ENCODE measurements at regions not wholly inside any gene's neighbourhood (a gene's known extent, or its start where the extent isn't known, plus 50 kb on each side); places are given as distances from the start of the nearest gene placed in this dataset.

DNA sequence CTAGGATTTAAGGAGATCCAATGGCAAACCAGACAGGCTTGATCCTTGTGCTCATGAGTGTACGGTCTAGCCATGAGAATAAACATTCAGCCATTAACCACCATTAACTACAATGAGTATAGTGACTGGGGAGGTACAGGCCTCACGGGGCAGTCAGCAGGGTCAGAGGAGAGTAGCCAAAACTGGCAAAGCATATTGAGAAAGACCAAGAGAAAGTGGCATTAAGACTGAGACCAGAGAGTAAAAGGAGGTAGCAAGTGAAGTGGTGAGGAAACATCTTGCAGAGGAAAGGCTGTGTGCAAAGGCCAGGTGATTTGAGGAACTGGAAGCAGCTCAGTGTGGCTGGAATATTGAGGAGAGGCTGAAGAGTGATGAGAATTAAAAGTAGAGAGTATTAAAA lies 407.2 kb upstream of the LMCD1 start:
- H3K4me3 ChIP-seq = no peak overlapping the region
- intact Hi-C loops (cut with DNase I; ENCODE audit: low total_unique reads) = no loop called here

DNA sequence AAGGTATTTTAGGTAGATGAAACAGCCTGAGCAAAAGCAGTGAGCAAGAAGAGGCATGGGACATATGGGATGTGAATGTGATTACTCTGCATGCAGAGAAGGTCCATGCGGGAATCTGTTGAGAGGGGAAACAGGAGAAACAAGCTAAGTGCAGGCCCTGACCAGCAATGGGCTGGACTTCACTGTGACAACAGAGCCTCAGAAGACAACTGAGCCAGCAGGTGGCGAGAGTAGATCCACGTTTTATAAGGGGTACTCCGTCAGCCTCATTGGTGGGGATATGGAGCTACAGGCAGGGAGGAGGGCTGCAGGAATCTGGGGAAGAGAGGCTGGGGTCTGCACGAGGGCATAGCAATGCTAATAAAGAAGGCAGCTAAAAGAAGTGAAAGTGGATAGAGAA lies 405.9 kb upstream of the LMCD1 start:
- no peak overlapping the region for H3K27ac ChIP-seq
- no peaks in the 10 kb centered on the region for H3K36me3 ChIP-seq
- H3K4me1 ChIP-seq = no peaks in the 10 kb centered on the region
- TF ChIP-seq EP300 (IDR thresholded peaks at IDR 0.05; ENCODE audit: low read depth) = no peak
- TF ChIP-seq, protein P1, sequence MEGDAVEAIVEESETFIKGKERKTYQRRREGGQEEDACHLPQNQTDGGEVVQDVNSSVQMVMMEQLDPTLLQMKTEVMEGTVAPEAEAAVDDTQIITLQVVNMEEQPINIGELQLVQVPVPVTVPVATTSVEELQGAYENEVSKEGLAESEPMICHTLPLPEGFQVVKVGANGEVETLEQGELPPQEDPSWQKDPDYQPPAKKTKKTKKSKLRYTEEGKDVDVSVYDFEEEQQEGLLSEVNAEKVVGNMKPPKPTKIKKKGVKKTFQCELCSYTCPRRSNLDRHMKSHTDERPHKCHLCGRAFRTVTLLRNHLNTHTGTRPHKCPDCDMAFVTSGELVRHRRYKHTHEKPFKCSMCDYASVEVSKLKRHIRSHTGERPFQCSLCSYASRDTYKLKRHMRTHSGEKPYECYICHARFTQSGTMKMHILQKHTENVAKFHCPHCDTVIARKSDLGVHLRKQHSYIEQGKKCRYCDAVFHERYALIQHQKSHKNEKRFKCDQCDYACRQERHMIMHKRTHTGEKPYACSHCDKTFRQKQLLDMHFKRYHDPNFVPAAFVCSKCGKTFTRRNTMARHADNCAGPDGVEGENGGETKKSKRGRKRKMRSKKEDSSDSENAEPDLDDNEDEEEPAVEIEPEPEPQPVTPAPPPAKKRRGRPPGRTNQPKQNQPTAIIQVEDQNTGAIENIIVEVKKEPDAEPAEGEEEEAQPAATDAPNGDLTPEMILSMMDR (IDR thresholded peaks at IDR 0.05) = no peak
- no peak for TF ChIP-seq POLR2A (IDR thresholded peaks at IDR 0.05)
- TF ChIP-seq POLR2AphosphoS5 (IDR thresholded peaks at IDR 0.05) = no peak
- no peak overlapping the region for H3K4me3 ChIP-seq
- intact Hi-C loops (cut with DNase I; ENCODE audit: low total_unique reads) = no loop called here
- WGBS, 2 donors (ENCODE audit: low coverage in 1 of 2) = 52 to 61% methylated on average over 3 to 5 of the region's 5 CpGs
- in situ Hi-C loops (cut with MboI; ENCODE audit: low pct_ligation_motif_present in 1 of 4, low pct_unique_long_range_greater_than_20kb in 1 of 4, low sequenced_read_pairs in 3 of 4) = no loop called here
- H3K27me3 ChIP-seq = no peaks in the 10 kb centered on the region
- H3K9me3 ChIP-seq = no peaks in the 10 kb centered on the region
- no peak for DNase-seq

More for the DNA sequence above, 407.2 kb upstream of the LMCD1 start:
- in situ Hi-C loops (cut with MboI; ENCODE audit: low pct_ligation_motif_present in 1 of 4, low pct_unique_long_range_greater_than_20kb in 1 of 4, low sequenced_read_pairs in 3 of 4) = no loop called here
- no peaks in the 10 kb centered on the region for H3K27me3 ChIP-seq
- no peaks in the 10 kb centered on the region for H3K4me1 ChIP-seq
- TF ChIP-seq POLR2AphosphoS5 (IDR thresholded peaks at IDR 0.05) (no peak), EP300 (IDR thresholded peaks at IDR 0.05; ENCODE audit: low read depth) (no peak), POLR2A (IDR thresholded peaks at IDR 0.05) (no peak)
- TF ChIP-seq, protein P1 (IDR thresholded peaks at IDR 0.05) = no peak
- no peak overlapping the region for H3K27ac ChIP-seq
- WGBS, 2 donors (ENCODE audit: low coverage in 1 of 2) = 74 to 78% methylated on average over 2 of the region's 2 CpGs
- no peaks in the 10 kb centered on the region for H3K9me3 ChIP-seq
- H3K36me3 ChIP-seq = no peaks in the 10 kb centered on the region
- DNase-seq = no peak

DNA sequence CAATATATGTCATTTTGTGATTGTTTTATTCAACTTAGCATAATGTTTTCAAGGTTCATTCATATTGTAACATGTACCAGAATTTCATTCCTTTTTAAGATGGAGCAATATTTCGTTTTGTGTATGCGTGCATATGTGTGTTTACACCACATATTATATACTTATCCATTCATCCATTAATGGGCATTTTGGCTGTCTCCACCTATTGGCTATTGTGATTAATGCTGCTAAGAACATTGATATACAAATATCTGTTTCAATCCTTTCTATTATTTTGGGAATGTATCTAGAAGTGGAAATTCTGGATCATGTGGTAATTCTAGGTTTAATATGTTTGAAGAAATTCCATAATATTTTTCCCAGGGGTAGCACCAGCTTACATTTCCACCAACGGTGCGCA lies 403.9 kb upstream of the LMCD1 start:
- H3K27me3 ChIP-seq = no peaks in the 10 kb centered on the region
- H3K4me3 ChIP-seq = no peak overlapping the region
- DNase-seq = no peak
- no peaks in the 10 kb centered on the region for H3K36me3 ChIP-seq
- no peaks in the 10 kb centered on the region for H3K9me3 ChIP-seq
- H3K4me1 ChIP-seq = no peaks in the 10 kb centered on the region
- no peak overlapping the region for H3K27ac ChIP-seq
- in situ Hi-C loops (cut with MboI; ENCODE audit: low pct_ligation_motif_present in 1 of 4, low pct_unique_long_range_greater_than_20kb in 1 of 4, low sequenced_read_pairs in 3 of 4) = no loop called here
- no peak for TF ChIP-seq POLR2A (IDR thresholded peaks at IDR 0.05)
- TF ChIP-seq EP300 (IDR thresholded peaks at IDR 0.05; ENCODE audit: low read depth) = no peak
- no peak for TF ChIP-seq POLR2AphosphoS5 (IDR thresholded peaks at IDR 0.05)
- TF ChIP-seq, protein P1 (IDR thresholded peaks at IDR 0.05) = no peak
- intact Hi-C loops (cut with DNase I; ENCODE audit: low total_unique reads) = no loop called here
- 82 to 85% methylated on average over 4 of the region's 4 CpGs for WGBS, 2 donors (ENCODE audit: low coverage in 1 of 2)

DNA sequence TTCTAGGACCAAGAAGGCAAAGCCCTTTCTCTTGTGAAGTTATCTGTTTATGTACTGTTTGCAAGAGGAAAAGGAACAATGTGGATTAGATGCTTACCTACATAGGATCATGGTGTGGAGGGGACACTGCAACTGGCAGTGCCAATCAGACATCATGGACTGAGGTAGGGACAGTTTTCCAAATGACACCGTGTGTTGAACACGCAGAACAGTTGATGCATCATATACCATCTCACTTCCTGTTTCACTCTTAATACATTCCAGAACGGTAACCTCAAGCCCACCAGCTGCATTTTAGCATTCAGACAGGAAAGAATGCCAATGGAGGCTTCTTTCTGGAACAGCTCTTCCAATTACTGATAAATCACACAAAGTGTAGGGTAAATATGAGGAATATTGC lies 397.7 kb upstream of the LMCD1 start:
- Histone ChIP-seq H3K27ac (no peak overlapping the region), H3K9me3 (no peaks in the 10 kb centered on the region), H3K4me3 (no peak overlapping the region), H3K4me1 (no peaks in the 10 kb centered on the region), H3K36me3 (no peaks in the 10 kb centered on the region), H3K27me3 (no peaks in the 10 kb centered on the region)
- no peak for DNase-seq
- WGBS, 2 donors (ENCODE audit: low coverage in 1 of 2) = 60% methylated on average over 3 of the region's 3 CpGs; no CpG with 5 or more reads in 1 of the 2 donors
- TF ChIP-seq, protein P1 (IDR thresholded peaks at IDR 0.05) = no peak
- TF ChIP-seq POLR2AphosphoS5 (IDR thresholded peaks at IDR 0.05) (no peak), EP300 (IDR thresholded peaks at IDR 0.05; ENCODE audit: low read depth) (no peak)
- intact Hi-C loops (cut with DNase I; ENCODE audit: low total_unique reads) (no loop called here), in situ Hi-C loops (cut with MboI; ENCODE audit: low pct_ligation_motif_present in 1 of 4, low pct_unique_long_range_greater_than_20kb in 1 of 4, low sequenced_read_pairs in 3 of 4) (no loop called here)
